HUDEP-2 (cell line): ENCODE measurements at regions not wholly inside any gene's neighbourhood (a gene's known extent, or its start where the extent isn't known, plus 50 kb on each side); places are given as distances from the start of the nearest gene placed in this dataset.
"Not testable (repeated sequence)": the region's sequence is repeated elsewhere in the genome, so short reads cannot be mapped to it uniquely, and the experiment has no call there.

Experiments used
- DNase-seq, 76 experiments: peaks; one replicate each; lab custom pipeline; 2025; ENCODE audit not compliant: unreplicated experiment in 76 of 76; lab: John Stamatoyannopoulos, UW

- DNase-seq: peak in 1 of 76 experiments; percentile 45
Observed at GRCh38 chr1:192904438-192904895, 95.6 kb downstream of the RGS2 start.

- DNase-seq: no peak
Observed at GRCh38 chr1:192905049-192905448, 96.2 kb downstream of the RGS2 start.

- DNase-seq: no peak
Observed at GRCh38 chr1:192906334-192906733, 97.5 kb downstream of the RGS2 start.

- DNase-seq: no peak
Observed at GRCh38 chr1:192907545-192908243, 98.9 kb downstream of the RGS2 start.

- not testable (repeated sequence) for DNase-seq
Observed at GRCh38 chr1:192911896-192912656, 103.2 kb downstream of the RGS2 start.

DNA sequence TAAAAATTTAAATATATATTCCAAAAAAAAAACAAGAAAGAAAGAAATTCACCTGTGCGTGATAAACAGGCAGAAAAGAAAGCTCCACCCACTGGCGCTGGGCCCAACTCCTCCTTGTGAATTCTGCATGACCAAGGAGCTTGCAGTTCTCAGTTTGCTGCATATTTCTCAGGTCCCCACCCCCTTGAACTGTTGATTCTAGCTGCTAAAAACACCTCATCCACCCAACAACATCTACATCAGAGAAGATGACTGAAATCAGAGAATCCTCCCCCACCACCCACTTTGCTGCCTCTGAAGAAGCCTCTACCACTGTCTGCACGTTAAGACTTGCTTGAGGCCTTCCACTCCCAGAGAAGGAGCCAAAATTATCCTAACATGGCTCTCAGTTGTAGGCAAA, 104.8 kb downstream of the RGS2 start:
- DNase-seq: no peak

GRCh38 chr1:192914092-192914491, 105.3 kb downstream of the RGS2 start:
- no peak for DNase-seq

GRCh38 chr1:192914696-192915095, 105.9 kb downstream of the RGS2 start:
- no peak for DNase-seq

DNA sequence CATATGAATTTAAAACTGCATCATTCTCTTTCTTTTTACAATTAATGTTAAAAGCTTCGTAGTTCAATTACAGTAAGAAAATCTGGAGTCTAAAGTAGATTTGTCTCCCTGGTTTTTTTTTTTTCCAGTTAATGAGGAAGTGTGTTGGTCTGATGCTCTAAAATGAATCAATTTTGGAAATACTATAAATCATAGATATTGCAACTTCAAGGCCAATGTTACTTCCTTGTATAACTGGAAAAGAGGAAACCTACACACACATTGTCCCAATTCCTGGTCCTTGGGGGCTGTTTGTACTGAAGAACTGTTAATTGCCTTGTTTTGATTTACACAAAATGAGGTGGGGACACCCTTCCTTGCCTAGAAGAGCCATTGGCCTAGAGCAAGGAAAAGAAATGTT, 107.2 kb downstream of the RGS2 start:
- DNase-seq: no peak

DNA sequence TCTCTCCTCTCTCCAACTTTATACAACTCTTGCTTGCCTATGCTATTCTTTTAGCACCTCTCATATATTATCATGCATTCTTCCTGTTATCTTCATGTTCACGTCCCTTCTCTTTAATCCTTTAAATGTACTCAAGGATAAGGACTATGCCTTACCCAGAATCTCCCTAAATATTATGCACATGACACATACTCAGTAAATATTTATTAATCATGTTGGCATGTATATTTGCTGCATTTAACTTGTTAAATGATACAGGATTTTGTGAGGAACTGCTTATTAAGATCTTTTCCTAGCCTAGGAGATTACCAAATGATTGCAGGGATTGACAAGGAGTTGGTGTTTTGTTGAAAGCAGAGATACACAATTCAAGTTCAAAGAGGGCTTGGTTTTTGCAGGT, 109.4 kb downstream of the RGS2 start:
- no peak for DNase-seq

DNA sequence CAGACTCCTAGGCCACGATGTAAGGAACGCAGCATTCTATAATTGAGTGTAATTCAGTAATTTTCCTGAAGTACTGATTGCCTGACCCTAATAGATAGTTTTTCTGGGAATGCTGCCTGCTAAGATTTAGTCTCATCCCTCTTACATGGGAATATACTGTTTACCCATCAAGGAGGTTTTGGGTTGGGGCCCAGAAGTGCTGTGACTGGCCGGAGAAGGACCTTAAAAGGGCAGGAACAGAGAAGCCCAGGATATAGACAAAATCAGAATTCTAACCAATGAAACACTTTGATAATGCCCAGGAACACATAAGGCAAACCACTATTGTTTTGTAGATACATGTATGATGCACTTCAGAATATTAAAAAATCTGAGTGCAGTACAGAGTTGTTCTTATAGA, 111.6 kb downstream of the RGS2 start:
- no peak for DNase-seq

DNA sequence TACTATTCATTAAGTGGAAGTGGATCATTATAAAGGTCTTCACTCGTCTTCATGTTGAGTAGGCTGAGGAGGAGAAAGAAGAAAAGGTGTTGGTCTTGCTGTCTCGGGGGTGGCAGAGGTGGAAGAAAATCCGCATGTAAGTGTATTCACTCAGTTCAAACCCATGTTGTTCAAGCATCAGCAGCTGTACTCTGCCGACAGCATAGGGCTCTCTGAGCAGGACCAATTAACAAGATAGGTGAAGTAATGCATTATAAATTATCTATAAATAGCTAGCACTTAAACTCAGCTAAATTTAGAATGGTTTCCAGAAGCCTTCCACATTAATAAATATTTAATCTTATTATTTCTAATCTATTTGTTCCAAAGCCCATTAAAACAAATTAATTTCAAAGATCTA, 116.8 kb downstream of the RGS2 start:
- no peak for DNase-seq

GRCh38 chr1:192926736-192927135, 117.9 kb downstream of the RGS2 start:
- no peak for DNase-seq

DNA sequence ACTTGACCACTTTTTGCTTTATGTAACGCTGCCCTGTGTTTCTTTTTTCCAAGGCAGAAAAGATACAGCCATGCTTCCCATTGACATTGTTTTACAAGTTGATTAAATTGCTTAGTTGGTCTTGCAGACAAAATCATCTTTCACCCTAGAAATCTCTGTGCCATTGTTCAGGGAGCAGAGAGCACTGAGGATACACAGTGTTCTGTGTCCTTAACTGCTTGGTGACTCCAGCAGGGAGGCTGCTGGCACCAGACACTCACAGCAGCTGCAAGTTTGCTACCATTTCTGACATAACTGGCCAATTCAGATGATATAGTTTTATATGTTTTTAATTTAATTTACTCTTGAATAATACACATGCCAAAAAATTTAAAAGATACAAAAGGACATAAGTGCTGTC, 118.7 kb downstream of the RGS2 start:
- DNase-seq: no peak

- DNase-seq: no peak
Observed at GRCh38 chr1:192929597-192929996, 120.8 kb downstream of the RGS2 start.

- DNase-seq: no peak
Observed at GRCh38 chr1:192933744-192934143, 124.9 kb downstream of the RGS2 start.

DNA sequence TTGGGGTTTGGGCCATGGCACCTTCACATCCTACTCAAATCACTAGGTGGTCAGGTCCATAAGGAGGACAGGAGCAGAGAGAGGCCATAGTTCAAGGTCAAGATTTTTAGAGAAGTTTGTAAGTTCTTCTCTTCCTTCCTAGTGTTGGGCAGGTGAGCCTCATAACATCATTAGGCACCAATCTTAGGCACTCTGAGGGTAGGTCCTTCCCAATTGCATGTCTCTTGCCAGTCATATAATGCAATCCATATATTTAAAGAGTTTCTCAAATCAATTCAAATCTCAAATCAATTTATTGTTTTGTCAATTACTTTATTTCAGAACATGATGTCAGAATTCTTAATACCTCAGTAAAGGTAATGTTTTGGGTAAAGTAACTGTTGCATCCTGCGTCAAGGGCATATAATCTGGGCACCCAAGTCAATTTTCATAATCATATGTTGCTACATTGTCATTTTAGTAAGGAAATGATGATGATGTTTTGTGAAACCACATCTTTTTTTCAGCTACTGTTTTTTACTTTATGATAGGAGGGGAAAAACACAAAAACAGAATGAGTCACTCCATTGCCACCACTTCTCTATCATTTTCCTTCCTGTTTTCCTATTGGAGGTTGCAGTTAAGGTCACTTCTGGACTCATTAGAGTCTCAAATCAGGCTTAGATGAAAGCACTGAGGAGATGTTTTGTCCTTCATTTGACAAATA, 122.7 kb downstream of the UCHL5 start:
- no peak for DNase-seq

- DNase-seq: no peak
Observed at GRCh38 chr1:192937128-192937527, 122.0 kb downstream of the UCHL5 start.

- no peak for DNase-seq
Observed at GRCh38 chr1:192939440-192939839, 119.7 kb downstream of the UCHL5 start.

GRCh38 chr1:192940658-192941057, 118.5 kb downstream of the UCHL5 start:
- DNase-seq: no peak

DNA sequence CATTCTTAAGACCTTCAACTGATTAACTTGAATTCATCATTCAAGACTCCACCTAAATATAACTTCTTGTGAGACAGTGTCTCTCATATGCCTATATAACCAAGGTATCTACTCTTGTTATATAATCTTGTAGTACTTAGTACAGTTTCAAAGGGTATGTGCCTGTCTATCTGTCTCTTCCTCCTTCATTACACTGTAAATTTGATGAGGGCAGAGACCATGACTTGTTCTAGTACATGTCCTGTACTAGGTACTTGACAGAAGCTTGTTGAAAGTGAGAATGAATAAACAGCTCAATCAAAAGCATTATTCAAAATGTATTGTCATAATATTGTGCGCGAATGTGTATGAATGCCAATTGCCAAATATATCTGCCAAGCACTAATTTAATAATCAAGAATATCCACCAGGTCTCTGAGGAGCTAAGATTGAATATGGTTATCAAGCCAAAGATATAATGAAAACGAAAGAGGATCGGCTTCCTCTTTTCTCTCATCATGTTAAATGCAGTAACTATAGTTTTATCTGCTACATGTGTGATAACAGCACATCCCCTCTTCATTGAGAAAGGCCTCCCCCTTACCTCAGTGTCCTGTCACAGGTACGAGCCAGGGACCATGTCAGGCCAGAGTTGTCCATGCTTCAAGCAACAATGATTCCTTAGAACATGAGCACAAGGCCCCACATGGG, 117.3 kb downstream of the UCHL5 start:
- DNase-seq: no peak
